ENCODE measurements at regions not wholly inside any gene's neighbourhood (a gene's known extent, or its start where the extent isn't known, plus 50 kb on each side); places are given as distances from the start of the nearest gene placed in this dataset.

DNA sequence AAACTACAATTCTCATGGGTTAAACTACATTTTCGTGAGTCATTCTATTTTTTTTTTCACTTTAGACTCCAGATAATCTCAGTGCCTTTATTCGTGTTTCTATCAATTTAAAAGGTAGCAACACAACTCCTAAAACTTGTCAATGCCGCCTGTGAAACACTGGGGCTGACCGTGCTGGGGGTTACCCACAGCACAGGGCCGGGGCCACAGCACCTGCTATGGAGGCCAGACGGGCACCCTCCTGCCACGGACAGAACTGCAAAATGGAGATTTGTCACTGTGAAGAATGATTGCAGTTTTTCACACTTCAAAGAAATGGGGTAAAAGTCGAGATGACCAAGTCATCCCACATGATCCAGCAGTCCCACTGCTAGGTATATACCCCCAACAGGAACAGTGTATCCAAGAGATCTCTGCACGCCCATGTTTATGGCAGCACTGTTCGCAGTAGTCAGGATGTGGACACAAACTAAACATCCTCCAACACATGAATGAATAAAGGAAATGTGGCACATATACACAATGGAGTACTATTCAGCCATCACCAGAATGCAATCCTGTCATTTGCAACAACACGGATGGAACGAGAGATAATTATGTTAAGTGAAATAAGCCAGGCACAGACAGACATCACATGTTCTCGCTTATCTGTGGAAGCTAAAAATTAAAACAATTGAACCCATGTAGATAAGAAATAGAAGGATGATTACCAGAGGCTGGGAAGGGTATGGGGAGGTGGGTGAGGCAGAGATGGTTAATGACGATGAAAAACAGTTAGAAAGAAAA lies 290.1 kb downstream of the SMOC2 start:
- DNase-seq (ENCODE audit: low read depth in 1 of 2, low spot score in 1 of 2) (no peak), FAIRE-seq (no peak), ATAC-seq (no peak)
- Histone ChIP-seq H3K4me2 (no peak overlapping the region), H3K27ac (no peak overlapping the region), H3K4me1 (no peaks in the 10 kb centered on the region), H3K4me3 (no peak overlapping the region), H3K9me3 (no peaks in the 10 kb centered on the region)
- TF ChIP-seq, protein P1, sequence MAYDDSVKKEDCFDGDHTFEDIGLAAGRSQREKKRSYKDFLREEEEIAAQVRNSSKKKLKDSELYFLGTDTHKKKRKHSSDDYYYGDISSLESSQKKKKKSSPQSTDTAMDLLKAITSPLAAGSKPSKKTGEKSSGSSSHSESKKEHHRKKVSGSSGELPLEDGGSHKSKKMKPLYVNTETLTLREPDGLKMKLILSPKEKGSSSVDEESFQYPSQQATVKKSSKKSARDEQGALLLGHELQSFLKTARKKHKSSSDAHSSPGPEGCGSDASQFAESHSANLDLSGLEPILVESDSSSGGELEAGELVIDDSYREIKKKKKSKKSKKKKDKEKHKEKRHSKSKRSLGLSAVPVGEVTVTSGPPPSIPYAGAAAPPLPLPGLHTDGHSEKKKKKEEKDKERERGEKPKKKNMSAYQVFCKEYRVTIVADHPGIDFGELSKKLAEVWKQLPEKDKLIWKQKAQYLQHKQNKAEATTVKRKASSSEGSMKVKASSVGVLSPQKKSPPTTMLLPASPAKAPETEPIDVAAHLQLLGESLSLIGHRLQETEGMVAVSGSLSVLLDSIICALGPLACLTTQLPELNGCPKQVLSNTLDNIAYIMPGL (CRISPR knock-in tag; IDR thresholded peaks at IDR 0.05; ENCODE audit: borderline replicate concordance): no peak
- TF ChIP-seq, protein P2, sequence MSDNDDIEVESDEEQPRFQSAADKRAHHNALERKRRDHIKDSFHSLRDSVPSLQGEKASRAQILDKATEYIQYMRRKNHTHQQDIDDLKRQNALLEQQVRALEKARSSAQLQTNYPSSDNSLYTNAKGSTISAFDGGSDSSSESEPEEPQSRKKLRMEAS (IDR thresholded peaks at IDR 0.05): no peak
- CTCF ChIA-PET: interaction anchor here (1.2 kb wide), 1 partner anchor 20 kb away, joined by 3 read pairs; no protein-coding TSS in a partner anchor
- 38% methylated on average over 14 of the region's 14 CpGs for WGBS (ENCODE audit: missing lambda C conversion rate)
- POLR2A ChIA-PET: no interaction called here

DNA sequence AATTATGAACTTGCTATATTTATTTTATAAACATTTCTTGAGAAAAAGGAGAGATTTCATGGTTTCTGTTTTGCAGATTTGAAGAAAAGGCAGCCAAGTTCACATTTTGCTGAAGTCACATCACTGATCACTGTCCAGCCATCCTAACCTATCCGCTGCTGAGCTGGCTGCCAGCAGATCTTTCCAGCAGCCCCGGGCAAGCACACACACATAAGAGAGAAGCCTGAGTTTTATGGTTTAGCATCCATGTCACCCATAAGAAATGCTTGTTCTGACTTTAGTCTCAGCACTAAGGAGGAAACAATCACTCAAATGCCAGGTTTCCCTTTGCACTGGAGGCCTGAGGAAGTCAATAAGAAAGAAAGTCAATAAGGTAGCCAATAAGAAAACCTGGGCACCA lies 287.1 kb downstream of the SMOC2 start:
- no peak for DNase-seq (ENCODE audit: low read depth in 1 of 2, low spot score in 1 of 2)
- Histone ChIP-seq H3K4me3 (no peak overlapping the region), H3K4me1 (no peaks in the 10 kb centered on the region), H3K27ac (no peak overlapping the region), H3K4me2 (no peak overlapping the region), H3K9me3 (no peaks in the 10 kb centered on the region)
- TF ChIP-seq RFX5 (IDR thresholded peaks at IDR 0.05) (no peak), RNF2 (IDR thresholded peaks at IDR 0.05; ENCODE audit: borderline replicate concordance, low read depth) (no peak), HEYL (CRISPR knock-in tag; IDR thresholded peaks at IDR 0.05) (no peak), JUNB (IDR thresholded peaks at IDR 0.05) (no peak), ZNF302 (CRISPR knock-in tag; IDR thresholded peaks at IDR 0.05) (no peak), MAFK (IDR thresholded peaks at IDR 0.05; ENCODE audit: partially characterized antibody) (no peak), POLR2A (IDR thresholded peaks at IDR 0.05; ENCODE audit: low read length) (no peak), ZFP36 (IDR thresholded peaks at IDR 0.05; ENCODE audit: borderline replicate concordance, partially characterized antibody) (no peak)
- TF ChIP-seq, protein P3, sequence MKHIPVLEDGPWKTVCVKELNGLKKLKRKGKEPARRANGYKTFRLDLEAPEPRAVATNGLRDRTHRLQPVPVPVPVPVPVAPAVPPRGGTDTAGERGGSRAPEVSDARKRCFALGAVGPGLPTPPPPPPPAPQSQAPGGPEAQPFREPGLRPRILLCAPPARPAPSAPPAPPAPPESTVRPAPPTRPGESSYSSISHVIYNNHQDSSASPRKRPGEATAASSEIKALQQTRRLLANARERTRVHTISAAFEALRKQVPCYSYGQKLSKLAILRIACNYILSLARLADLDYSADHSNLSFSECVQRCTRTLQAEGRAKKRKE (CRISPR knock-in tag; IDR thresholded peaks at IDR 0.05; ENCODE audit: low read depth): no peak
- TF ChIP-seq, protein P4, sequence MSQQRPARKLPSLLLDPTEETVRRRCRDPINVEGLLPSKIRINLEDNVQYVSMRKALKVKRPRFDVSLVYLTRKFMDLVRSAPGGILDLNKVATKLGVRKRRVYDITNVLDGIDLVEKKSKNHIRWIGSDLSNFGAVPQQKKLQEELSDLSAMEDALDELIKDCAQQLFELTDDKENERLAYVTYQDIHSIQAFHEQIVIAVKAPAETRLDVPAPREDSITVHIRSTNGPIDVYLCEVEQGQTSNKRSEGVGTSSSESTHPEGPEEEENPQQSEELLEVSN (IDR thresholded peaks at IDR 0.05; ENCODE audit: borderline replicate concordance, low read depth): no peak
- TF ChIP-seq, protein P5, sequence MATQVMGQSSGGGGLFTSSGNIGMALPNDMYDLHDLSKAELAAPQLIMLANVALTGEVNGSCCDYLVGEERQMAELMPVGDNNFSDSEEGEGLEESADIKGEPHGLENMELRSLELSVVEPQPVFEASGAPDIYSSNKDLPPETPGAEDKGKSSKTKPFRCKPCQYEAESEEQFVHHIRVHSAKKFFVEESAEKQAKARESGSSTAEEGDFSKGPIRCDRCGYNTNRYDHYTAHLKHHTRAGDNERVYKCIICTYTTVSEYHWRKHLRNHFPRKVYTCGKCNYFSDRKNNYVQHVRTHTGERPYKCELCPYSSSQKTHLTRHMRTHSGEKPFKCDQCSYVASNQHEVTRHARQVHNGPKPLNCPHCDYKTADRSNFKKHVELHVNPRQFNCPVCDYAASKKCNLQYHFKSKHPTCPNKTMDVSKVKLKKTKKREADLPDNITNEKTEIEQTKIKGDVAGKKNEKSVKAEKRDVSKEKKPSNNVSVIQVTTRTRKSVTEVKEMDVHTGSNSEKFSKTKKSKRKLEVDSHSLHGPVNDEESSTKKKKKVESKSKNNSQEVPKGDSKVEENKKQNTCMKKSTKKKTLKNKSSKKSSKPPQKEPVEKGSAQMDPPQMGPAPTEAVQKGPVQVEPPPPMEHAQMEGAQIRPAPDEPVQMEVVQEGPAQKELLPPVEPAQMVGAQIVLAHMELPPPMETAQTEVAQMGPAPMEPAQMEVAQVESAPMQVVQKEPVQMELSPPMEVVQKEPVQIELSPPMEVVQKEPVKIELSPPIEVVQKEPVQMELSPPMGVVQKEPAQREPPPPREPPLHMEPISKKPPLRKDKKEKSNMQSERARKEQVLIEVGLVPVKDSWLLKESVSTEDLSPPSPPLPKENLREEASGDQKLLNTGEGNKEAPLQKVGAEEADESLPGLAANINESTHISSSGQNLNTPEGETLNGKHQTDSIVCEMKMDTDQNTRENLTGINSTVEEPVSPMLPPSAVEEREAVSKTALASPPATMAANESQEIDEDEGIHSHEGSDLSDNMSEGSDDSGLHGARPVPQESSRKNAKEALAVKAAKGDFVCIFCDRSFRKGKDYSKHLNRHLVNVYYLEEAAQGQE (IDR thresholded peaks at IDR 0.05): no peak
- 52% methylated on average over 2 of the region's 2 CpGs for WGBS (ENCODE audit: missing lambda C conversion rate)
- ChIA-PET CTCF (no interaction called here), POLR2A (no interaction called here)
- no peak for ATAC-seq
- FAIRE-seq: no peak

DNA sequence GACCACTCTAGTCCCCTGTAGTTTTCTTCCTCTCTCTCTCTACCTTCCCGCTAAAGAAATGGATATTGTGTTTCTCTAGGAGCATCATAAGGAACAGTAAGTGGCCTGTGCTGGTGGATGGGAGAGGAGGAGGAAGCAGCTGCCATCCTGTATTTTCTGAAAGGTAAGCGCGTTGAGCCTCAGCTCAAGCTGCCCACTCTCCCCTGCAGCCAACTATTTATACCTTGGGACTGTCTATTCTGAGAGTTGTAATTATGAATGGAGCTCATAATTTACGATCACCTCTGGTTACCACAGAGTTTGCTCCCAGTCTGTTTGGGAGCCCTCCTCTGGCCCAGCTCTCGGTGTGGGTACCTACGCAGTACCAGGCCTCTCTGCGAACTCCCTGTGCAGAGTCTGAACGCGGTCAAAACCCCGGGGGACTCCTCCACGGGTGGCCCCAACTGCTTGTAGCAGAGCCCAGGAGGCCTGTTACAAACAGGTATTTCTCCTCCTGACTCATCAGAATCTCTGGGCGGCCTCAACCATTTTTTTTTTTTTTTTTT lies 285.4 kb downstream of the SMOC2 start:
- Histone ChIP-seq H3K27ac (no peak overlapping the region), H3K4me3 (no peak overlapping the region), H3K4me1 (no peaks in the 10 kb centered on the region), H3K9me3 (no peaks in the 10 kb centered on the region), H3K4me2 (no peak overlapping the region)
- DNase-seq (ENCODE audit: low read depth in 1 of 2, low spot score in 1 of 2) (no peak), ATAC-seq (no peak), FAIRE-seq (no peak)
- ChIA-PET CTCF (interaction anchor here (1.9 kb wide), 1 partner anchor 15 kb away, joined by 5 read pairs; no protein-coding TSS in a partner anchor), POLR2A (no interaction called here)
- 39% methylated on average over 9 of the region's 12 CpGs for WGBS (ENCODE audit: missing lambda C conversion rate)
- TF ChIP-seq HOXA7 (CRISPR knock-in tag; IDR thresholded peaks at IDR 0.05): no peak
- no peak for TF ChIP-seq PHF8 (IDR thresholded peaks at IDR 0.05; ENCODE audit: borderline replicate concordance, low read depth)
- TF ChIP-seq RFX5 (IDR thresholded peaks at IDR 0.05): no peak
- no peak for TF ChIP-seq HOXB13 (CRISPR knock-in tag; IDR thresholded peaks at IDR 0.05; ENCODE audit: low read depth)
- TF ChIP-seq MAFK (IDR thresholded peaks at IDR 0.05; ENCODE audit: partially characterized antibody): no peak
- TF ChIP-seq SMC3 (IDR thresholded peaks at IDR 0.05): no peak
- no peak for TF ChIP-seq CEBPB (IDR thresholded peaks at IDR 0.05)
- no peak for TF ChIP-seq MAZ (IDR thresholded peaks at IDR 0.05; ENCODE audit: borderline replicate concordance, low read depth, low read length)
- TF ChIP-seq, protein P6, sequence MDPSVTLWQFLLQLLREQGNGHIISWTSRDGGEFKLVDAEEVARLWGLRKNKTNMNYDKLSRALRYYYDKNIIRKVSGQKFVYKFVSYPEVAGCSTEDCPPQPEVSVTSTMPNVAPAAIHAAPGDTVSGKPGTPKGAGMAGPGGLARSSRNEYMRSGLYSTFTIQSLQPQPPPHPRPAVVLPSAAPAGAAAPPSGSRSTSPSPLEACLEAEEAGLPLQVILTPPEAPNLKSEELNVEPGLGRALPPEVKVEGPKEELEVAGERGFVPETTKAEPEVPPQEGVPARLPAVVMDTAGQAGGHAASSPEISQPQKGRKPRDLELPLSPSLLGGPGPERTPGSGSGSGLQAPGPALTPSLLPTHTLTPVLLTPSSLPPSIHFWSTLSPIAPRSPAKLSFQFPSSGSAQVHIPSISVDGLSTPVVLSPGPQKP (IDR thresholded peaks at IDR 0.05; ENCODE audit: low read depth, low read length): no peak

All from A549 (cell line).